ENCODE measurements at regions not wholly inside any gene's neighbourhood (a gene's known extent, or its start where the extent isn't known, plus 50 kb on each side); places are given as distances from the start of the nearest gene placed in this dataset.

DNA sequence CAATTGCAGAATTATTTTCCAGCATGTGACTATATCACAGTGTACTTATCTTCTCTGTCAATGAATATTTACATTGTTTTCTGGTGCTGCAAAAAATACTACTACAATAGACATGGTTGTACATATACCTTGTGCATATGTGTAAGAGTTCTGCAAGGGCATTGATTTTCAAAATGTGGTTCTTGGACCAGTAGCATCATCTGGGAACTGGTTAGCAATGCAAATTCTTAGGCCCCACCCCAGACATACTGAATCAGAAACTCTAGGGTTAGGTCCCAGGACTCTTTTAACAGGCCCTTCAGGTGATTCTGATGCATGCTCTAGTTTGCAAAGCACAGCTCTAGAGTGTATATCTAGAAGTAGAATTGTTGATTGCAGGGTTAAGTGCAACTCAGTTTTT is 292.3 kb downstream of the ZNF621 start:
- no peak for DNase-seq (ENCODE audit: low read depth)

DNA sequence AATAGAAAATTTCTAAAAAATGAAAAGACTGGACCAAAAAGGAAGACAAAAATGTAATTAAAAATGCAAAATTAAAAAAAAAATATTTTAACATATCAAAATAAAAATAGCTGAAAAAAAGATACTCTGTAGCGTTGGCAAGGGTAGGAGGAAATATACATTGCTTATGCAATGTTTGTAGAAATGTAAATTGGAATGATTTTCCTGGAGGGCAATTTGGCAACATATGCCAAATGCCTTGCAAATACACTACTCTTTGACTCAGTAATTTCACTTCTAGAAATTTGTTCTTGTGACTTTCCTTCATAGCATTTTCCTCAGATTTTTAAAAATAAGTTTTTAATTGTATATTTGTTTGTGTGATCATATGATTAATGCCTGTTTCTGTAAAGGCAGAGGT is 296.6 kb downstream of the ZNF621 start:
- no peak for DNase-seq (ENCODE audit: low read depth)

DNA sequence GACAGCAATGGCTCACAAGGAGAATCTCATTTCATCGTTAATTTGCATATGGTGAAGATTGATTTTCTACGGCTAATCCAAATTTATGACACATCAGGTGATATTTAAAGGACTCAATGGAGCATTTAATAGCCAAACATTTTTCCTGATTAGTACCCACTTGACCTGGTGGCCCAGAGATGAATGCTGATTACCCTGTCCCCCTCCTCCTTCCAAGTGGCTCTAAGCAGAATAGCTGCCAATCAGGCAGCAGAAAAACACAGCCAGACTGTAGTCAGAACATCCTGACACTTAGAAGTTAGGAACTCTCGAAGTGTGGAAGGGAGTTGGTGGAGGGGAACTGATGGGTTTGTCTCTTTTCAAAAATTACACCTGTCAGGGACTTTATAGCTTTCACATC is 302.5 kb downstream of the ZNF621 start:
- DNase-seq (ENCODE audit: low read depth), result no peak

DNA sequence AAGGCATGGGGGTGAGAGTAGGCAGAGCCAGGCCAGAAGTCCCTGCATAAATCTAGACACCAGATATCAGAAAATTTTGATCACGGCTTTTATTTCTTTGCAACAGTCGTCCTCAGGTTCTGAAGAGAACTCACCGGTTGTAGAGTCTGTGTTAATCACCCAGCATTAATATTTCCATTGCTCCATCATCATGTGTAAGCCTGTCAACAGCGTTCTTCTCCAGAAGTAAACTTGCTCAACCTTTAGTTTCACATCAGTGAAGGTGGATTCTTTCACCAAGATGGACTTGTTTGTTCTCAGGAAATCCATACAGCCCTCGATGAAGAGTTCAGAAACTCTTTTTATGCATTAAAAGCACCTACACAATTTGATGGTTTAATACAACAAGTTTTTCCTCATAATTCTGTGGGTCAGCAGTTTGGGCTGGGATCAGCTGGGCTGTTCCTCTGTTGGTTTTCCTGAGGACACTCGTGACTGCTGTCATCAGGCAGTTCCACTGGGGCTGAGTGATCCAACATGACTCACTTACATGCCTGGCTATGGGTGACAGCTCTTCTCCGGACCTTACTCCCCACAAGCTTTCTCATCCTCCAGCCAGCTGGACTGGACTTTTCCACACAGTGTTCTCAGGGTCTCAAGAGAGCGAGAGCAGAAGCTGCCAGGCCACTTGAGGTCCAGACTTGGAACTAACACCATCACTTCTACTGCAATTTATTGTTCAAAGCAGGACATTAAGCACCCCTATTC is 303.4 kb downstream of the ZNF621 start:
- DNase-seq (ENCODE audit: low read depth), result peak; percentile 4

DNA sequence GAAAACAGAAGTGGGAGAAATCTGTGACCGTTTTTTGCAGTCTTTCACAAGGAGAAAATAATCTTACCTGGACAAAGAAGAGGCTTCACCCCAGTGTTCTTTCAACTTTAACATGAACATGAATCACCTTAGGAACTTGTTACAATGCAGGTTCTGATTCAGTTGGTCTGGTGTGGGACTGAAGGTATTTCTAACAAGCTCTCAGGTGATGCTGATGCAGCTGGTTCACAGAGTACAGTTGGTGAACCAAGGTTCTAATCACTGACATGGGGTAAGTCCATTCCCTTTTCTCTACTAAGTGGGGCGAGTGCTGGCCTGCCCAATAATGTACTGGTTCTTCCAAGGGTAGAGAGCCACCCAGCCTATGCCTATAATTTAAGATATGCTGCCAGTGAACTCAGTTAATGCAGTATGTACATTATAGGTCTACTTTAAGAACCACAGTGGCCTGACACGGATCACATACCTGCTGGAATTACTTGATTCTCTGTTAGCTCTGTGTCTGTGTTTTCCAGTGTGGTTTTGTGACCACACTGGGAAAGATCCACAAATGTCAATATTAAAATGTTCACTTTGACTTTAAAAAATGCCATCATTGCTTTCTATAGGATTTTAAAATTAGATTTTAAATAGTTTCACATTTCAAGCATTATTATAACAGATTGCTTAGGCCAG is 304.1 kb downstream of the ZNF621 start:
- no peak for DNase-seq (ENCODE audit: low read depth)

DNA sequence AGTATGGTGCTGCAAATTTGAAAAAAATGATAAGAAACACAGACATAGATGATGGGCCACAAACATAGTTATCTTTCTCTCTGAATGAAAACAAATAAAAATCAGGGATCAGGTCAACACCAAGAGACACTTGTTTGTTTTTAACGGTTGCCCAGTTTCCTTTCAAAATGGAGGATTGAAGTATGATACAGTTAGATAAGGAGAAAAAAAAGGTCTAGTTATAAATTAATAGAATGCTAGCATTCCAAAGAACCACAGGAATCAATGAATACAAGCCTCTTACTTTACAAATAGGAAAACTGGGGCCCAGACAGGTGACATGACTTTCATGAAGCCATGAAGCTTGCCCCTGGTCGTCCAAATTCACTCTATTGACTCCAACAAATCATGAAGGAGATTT is 305.1 kb downstream of the ZNF621 start:
- DNase-seq (ENCODE audit: low read depth), result no peak

DNA sequence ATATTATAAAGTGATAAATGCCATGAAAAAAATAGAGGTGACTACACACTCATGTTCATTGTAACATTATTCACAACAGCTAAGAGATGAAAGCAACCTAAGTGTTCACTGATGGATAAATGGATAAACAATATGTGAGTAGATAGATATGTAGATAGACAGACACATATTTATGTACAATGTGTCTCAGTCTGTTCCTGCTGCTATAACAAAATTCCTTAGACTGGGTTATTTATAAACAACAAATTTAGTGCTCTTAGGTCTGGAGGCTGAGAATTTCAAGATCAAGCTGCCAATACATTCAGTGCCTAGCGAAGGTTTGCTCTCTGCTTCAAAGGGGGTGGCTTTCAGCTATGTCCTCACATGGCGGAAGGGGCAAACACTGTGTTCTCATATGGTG is 312.5 kb downstream of the ZNF621 start:
- DNase-seq (ENCODE audit: low read depth), result no peak

DNA sequence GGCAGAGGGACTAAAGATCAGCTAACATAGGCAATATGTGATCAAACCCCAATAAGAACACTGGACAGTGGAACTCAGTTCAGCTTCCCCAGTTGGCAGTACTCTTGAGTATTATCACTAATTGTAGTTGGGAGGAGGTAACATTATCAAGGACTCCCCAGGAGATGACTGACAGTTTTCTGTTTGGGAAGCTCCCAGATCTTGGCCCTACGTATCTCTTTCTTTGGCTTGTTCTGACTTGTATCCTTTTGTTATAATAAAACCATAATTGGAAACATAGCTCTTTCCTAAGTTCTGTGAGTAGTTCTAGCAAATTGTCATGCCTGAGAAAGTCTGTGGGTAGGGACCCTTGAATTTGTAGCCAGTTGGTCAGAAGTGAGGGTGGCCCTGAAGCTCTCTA is 316.4 kb downstream of the ZNF621 start:
- no peak for DNase-seq (ENCODE audit: low read depth)

DNA sequence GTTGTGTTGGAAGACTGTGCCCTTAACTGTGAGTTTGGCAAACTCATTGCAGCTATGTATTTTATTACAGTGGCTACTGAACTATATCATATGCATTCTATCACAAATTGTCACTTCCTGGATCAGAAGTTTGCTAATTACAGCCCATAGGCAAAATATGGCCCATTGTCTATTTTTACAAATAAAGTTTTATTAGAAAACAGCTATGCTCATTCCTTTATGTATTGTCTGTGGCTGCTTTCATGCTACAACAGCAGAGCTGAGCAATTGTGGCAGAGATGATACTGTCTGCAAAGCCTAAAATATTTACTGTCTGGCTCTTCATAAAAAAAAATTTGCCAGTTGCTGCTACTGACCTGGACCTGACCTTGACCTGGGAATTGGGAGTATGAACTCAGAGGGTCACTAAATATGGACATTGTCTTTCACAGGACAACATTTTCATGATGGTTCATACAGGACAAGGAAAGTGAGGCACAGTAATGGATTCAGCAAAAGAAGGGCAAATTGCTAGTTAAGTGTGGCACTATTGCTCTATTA is 316.9 kb downstream of the ZNF621 start:
- DNase-seq (ENCODE audit: low read depth), result no peak

DNA sequence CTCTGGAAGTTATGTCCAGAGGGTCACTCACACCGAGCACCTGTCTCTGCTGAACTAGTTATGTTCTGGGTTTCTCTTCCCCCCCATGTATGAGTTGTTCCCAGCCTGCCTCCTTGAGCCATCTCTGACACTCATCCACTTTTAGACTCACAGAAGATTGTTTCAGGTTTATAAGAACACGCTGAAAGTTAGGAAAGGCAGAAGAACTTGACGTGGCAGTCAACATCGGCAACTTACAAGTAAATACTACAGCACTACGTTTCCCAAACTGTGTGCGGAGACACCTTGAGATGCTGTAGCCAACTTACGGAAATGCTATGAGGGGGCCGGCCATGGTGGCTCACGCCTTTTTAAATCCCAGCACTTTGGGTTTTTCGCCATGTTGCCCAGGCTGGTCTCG is 318.0 kb downstream of the ZNF621 start:
- no peak for DNase-seq (ENCODE audit: low read depth)

DNA sequence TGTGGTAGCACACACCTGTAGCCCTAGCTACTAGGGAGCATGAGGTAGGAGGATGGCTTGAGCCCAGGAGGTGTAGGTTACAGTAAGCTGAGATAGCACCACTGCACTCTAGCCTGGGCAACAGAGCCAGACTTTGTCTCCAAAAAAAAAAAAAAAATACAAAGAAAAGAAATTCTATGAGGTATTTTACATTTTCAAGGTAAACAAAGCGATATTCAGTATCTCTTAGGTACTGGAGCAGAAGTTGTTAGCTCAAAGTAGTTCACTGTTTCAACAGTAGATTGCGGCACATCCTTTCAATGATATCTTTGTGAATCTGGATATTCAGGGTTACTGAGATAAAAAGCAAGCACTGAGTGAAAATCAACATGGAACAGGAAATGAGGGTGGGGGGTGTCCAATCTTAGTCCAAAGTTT is 318.5 kb downstream of the ZNF621 start:
- DNase-seq (ENCODE audit: low read depth), result no peak

DNA sequence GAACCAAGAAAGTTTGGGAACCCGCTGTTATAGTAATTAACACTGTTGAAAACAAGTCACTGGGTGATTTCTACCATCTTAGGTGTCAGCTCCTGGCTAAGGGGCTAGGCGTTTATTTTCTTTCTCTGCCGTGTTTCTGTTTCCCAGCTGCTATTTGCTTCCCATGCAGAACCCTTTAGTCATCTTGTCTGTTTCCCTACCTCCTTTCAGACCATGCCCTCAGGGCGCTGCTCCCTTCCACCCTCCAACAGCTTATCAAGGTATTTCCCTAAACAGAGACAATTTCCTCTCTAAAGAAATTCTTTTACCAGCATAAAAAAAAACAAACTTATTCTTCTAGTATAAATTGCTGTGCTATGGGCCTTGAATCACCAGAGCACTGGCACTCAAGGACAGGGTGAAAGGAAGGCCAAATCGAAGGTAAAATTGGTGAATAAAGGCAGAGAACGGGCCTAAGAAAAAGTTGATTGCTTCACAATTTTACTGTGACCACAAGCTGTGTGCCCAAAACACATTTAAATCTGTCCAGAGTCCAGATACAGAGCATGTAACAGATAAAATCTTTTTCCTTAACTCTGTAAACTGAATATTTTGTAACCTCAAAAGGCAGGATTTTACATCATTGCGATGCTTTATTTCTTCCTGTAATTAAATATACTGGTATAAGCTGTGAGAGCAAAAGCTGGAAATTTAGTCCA is 319.2 kb downstream of the ZNF621 start:
- peak; percentile 2 for DNase-seq (ENCODE audit: low read depth)

DNA sequence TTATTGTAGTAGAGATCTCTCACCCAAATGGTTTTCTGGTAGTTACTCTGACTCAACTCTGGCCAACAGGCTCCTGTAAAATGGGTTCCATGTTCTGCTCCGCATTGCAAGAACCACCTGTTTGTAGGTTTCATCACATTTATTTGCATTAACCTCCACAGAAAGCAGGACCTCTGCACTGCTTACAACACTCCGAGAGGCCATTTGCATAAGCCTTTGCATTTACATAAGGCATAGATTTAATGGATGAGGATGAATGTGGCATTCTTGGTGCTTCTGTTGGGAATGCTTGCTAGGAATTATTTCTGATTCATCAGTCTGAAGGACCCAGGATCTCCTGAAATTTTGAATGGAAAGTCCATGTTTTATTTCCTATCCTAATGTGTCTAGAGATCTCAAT is 320.1 kb downstream of the ZNF621 start:
- DNase-seq (ENCODE audit: low read depth), result no peak

DNA sequence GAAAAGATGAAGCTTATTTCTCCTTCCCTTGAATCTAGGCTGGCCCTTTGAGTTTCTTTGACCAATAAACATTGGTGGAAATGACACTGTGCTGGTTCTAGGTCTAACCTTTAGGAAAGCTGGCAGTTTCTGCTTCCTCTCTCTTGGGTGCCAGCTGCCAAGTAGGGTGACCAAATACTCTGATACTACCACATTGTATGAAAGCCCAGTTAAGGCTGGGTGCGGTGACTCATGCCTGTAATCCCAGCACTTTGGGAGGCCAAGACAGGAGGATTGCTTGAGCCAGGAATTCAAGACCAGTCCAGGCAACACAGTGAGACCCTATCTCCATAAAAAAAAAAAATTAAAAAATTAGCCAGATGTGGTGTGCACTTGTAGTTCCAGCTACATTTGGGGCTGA is 320.7 kb downstream of the ZNF621 start:
- DNase-seq (ENCODE audit: low read depth), result no peak

DNA sequence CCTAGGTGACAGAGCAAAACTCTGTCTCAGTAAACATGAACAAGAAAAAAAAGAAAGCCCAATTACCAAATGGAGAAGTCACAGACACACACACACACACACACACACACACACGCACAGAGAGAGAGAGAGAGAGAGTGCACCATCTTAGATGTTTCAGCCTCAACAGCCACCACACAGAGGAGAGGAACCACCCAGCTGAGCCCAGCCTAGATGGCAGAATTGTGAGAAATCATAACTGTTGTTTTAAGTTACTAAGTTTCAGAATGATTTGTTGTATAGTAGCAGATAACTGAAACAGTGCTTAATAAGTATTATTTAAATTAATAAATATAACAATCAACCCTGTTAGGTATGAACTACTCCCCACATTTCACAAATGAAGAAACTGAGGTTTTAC is 321.2 kb downstream of the ZNF621 start:
- no peak for DNase-seq (ENCODE audit: low read depth)

DNA sequence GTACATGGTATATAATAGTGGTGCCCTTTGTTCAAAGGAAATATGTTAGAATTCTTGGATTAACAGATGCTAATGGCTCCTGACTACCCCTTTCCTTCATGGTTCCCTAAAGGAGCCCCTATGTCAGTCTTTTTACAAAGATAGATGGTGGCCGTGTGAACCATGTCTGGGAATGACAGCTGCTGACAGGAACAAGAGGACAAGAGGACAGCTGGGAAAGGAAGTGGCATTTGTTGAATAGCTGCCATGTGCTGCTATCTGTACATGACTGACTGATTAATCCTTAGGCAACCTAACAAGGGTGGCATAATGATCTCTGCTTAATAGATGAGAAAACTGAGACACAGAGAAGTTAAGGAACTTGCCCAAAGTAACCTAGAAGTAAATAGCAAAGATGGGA is 321.7 kb downstream of the ZNF621 start:
- DNase-seq (ENCODE audit: low read depth), result no peak

DNA sequence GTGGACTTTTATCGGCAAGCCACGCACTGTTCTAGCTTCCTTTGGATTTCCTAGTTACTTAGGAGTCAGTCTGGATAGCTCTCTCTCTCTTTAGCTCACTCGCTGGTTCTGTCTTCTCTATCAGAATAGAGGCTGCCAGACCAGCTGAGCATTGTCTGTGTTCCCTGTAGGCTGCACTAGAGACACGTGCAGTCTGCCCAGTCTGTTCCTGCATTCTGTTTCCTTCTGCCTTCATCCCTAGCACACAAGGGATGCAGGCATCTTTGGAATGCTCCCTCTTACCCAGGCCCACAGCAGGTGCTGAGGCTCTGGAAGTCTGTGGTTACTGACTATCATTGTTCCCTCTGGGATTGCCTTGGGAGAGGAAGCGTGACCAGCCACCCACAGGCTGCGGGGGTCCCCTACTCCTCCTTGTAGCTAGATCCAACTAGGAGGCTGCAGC is 322.8 kb downstream of the ZNF621 start:
- DNase-seq (ENCODE audit: low read depth), result peak; percentile 32

DNA sequence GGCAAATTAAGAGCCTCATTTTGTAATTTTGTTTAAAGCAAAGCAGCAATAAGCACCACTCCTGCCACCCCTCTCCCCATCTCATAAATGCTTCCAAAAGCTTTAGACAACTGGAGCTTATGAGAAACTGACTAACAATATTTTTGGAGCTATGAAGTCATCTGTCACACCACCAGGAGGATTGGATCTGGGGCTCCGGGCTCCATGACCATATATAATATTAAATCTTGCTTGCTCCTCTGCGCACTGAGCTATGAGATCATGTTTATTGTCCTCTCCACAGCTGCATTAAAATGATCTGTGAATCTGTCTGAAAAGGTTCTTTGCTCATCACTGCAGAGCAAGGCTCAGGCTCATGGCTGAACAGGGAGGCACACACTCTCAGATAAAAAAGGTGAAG is 323.7 kb downstream of the ZNF621 start:
- DNase-seq (ENCODE audit: low read depth), result no peak

DNA sequence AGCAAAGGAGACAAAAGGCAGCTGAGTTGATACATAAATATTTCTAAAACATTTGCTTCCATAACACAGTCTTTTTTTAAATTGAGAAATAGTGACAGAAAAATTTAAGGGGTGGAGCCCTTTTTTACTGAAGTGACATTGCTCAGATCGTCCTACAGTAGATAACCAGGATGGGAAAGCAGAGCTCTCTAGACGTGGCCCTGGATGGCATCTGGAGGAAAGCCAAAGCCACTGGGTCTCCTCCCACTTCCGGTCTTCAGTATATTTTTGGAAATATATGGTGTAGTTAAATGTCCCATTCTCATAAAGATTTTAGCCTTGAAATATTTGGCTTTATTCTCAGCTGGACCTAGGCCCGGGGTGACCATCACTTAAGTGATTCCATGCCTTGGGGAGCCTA is 326.1 kb downstream of the ZNF621 start:
- no peak for DNase-seq (ENCODE audit: low read depth)

DNA sequence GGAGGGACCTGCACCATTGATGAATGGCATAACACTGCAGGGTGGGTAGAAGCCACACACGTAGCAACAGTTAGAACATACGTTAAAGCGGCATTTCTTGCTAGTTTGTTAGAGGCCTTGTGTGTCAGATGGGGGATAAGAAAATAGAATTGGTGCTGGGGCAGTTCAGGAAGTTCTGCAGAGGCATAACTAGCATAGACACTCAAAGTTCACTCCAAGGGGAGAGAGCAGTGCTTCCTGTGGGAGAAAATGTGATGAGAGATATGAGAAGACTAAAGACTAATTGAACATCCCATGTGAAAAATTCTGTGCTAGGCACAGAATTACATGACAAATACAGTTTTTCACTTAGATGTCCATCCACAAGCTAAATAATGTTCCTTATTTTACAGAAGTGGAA is 327.1 kb downstream of the ZNF621 start:
- no peak for DNase-seq (ENCODE audit: low read depth)

DNA sequence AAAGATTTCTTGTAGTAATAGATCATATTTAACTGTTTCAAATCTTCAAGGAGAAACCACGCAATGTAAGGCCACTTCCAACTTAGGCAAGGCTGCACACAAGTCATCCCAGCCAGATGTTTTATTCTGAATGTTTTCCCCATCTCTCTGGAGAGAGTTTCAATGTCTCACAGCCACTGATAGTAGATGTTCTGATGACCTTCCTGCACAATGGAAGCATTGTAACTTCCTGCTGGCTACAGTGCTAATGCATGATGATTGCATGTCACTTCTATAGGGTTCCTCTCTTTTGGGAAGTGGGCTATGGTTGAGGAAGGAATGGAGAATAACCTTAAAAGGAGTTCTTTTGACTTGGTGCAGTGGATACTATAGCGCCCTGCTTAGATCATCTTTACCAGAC is 328.0 kb downstream of the ZNF621 start:
- no peak for DNase-seq (ENCODE audit: low read depth)

DNA sequence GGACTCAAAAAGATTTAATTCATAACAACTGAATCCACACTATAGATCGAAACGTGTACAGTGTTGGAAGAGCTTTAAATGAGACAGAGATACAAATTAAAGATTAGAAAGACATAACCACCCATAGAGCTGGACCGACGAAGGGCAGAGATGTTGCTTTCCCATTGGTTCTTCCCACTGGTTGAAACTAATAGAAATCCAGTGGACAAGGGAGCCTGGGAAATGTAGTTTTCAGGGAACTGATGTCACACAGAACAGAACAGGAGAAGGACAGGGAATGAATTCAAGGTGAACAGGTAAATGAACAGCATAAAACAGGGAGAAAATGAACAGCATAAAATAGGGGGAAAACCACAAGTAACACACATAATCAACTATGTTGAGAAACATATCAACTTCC is 328.7 kb downstream of the ZNF621 start:
- no peak for DNase-seq (ENCODE audit: low read depth)

DNA sequence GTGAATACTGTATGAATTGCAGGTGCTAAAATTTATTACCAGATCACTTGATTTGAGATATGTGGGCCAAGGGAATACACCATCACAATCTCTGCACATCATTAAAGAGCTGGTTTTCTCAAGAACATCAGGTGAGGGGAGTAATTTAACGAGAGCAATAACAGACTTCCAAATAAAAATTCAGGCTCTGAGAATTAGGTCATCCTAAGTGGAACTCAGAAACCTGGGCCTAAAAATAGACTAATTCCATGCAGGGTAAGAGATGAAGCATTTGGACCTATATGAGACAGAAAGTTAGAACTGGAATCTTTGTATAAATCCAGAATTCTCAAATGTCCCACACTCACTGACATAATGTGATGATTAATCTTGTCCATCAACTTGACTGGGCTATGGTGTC is 331.1 kb downstream of the ZNF621 start:
- no peak for DNase-seq (ENCODE audit: low read depth)
